Endothelial cell of umbilical vein (primary cell): ENCODE measurements at regions not wholly inside any gene's neighbourhood (a gene's known extent, or its start where the extent isn't known, plus 50 kb on each side); places are given as distances from the start of the nearest gene placed in this dataset.

Experiments used
- CTCF ChIP-seq, 2 donors: IDR thresholded peaks; 1 replicate in 1 of 2; 2 replicates in 1 of 2; pipeline ENCODE4 v1.5.1; 2011; ENCODE audit warnings: low read length in 2 of 2, mild to moderate bottlenecking in 2 of 2, moderate library complexity in 2 of 2, control low read depth in 1 of 2, inconsistent platforms in 1 of 2, low read depth in 1 of 2; ENCODE audit not compliant: insufficient read depth in 1 of 2; ENCODE audit errors: extremely low read depth in 1 of 2
- EZH2 ChIP-seq: IDR thresholded peaks from 2 replicates; pipeline ENCODE4 v1.6.1; 2012; ENCODE audit warnings: borderline replicate concordance, low read depth, mild to moderate bottlenecking, moderate library complexity, low read length, inconsistent platforms; ENCODE audit not compliant: severe bottlenecking
- FOS ChIP-seq: IDR thresholded peaks from 2 replicates; pipeline ENCODE4 v1.6.1; 2011; ENCODE audit warnings: mild to moderate bottlenecking, low read length, moderate library complexity, borderline replicate concordance; ENCODE audit not compliant: insufficient read depth
- MAX ChIP-seq: IDR thresholded peaks from 2 replicates; pipeline ENCODE4 v1.6.1; 2011; ENCODE audit not compliant: insufficient read depth, insufficient read length
- MYC ChIP-seq: IDR thresholded peaks from one replicate; pipeline ENCODE4 v1.6.1; 2011; ENCODE audit warnings: mild to moderate bottlenecking, low read depth, low read length
- POLR2A ChIP-seq: IDR thresholded peaks from 2 replicates; pipeline ENCODE4 v1.6.1; 2012; ENCODE audit warnings: low read depth, mild to moderate bottlenecking, control low read depth, low read length
- POLR2AphosphoS5 ChIP-seq: IDR thresholded peaks from 2 replicates; pipeline ENCODE4 v1.6.1; 2012; ENCODE audit warnings: low read depth, mild to moderate bottlenecking, control low read depth, low read length, moderate library complexity; ENCODE audit not compliant: insufficient read depth

- TF ChIP-seq POLR2AphosphoS5: no peak
- TF ChIP-seq CTCF (IDR thresholded peaks at IDR 0.05; ENCODE audit: extremely low read depth in 1 of 2, insufficient read depth in 1 of 2, low read depth in 1 of 2, low read length in 2 of 2): no peak
- TF ChIP-seq POLR2A: no peak
- no peak for TF ChIP-seq MAX
- TF ChIP-seq MYC: no peak
- no peak for TF ChIP-seq EZH2
- no peak for TF ChIP-seq FOS
Measured at GRCh38 chr18:10020171-10020570, 106.4 kb downstream of the VAPA start.
